Dermis blood vessel endothelial cell (primary cell): ENCODE measurements at regions not wholly inside any gene's neighbourhood (a gene's known extent, or its start where the extent isn't known, plus 50 kb on each side); places are given as distances from the start of the nearest gene placed in this dataset.
A peak's percentile ranks its signal among the peaks of the same experiment; 100 is the strongest.
"Not testable (repeated sequence)": the region's sequence is repeated elsewhere in the genome, so short reads cannot be mapped to it uniquely, and the experiment has no call there.

ENCODE experiments used
- DNase-seq: peaks from one replicate; pipeline ENCODE4 v3.0.0; 2010

DNA sequence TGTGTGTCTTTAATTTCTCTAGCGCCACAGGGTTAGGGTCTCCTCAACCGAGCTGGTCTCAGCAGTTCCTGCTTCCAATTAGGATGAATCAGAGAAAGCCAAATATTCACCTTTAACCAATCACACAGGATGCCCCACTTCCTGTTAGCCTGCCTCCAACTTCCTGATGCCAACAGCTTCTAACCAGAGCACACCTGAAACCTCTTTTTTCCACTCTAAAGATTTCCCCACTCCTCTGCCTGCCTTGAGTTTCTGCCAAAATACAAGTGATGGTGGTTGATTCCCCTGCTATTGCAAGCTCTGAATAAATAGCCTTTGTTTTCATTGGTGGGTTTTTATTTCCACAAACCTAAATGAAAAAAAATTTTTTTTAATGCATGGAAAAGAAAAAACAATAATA is 144.7 kb upstream of the UST start:
- DNase-seq = no peak

DNA sequence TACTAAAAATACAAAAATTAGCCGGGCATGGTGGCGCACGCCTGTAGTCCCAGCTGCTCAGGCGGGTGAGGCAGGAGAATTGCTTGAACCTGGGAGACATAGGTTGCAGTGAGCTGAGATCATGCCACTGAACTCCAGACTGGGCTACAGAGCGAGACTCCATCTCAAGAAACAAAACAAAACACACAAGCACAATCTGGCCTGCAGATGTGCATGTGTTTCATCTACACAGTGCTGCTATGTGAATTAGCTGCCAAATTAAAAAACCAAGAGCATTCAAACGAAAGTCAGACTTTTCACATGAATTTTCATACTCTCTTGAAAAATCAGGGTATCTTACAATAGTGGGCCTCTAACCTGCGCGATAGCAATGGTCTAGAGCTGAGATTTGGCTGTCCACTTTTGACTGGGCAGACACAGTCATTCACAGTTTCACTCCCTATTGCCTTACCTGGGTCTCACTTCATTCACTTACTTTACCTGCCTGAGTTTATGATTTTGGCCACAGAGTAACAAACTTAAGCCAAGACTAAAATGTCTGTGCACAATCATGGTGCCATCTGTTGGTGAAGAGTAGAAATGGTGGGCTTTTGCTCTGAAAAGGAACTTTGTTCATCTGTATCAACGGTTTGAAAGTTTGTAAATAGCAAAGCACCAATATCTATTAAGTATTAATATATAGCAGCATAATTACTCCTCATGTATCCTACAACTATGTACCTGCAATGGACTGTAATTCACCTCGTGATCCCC is 138.5 kb upstream of the UST start:
- DNase-seq = peak; percentile 54

DNA sequence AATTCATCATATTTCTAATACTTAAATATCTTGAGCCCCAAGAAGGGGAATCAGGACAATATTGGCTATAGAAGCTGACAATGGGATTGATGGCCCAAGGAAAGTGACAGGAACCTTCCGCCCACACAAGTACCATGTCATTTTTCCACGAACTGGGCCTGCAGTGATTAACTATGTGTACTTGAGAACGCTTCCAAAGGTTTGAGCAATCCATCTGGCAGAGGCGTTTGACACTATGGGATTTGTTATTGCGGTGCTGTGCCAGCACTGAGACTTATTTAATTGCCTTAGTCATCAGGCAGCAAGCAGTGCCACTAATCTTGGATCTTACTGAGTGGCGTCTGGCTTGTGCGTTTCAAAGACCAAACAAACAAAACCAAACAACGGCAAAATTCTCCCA is 135.6 kb upstream of the UST start:
- DNase-seq = no peak

DNA sequence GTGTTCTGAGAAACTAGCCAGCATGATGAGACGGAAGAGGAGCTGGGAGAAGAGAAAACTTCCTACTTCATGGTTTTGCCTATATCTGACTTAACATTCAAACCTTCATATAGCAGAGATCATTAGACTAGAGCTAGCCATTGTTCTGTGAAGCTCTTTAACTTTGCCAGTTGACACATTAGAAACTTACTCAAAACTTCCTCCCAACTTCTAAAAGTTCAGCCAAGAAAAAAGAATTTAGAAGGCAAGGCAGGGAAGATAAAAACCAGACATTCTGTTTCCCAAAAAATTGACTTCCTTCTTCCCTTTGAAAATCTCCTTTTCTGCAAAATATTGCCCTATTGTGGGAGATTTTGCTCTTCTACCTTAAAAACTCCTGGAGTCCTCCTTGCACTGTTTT is 134.8 kb upstream of the UST start:
- DNase-seq = no peak

DNA sequence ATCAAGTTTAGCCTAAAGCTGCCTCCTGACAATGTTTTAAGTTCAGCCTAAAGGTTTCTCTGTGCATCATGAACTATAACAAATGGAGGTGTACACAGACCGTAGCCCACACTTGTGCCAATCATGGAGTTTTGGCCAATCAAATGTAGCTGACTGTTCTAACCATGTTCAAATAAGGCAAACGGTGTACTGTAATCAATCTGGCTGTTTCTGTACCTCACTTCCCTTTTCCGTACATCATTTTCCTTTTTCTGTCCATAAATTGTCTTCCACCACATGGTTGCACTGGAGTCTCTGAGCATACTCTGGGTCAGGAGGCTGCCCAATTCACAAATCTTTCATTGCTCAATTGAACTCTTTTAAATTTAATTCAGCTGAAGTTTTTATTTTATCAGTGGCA is 132.2 kb upstream of the UST start:
- DNase-seq = no peak

DNA sequence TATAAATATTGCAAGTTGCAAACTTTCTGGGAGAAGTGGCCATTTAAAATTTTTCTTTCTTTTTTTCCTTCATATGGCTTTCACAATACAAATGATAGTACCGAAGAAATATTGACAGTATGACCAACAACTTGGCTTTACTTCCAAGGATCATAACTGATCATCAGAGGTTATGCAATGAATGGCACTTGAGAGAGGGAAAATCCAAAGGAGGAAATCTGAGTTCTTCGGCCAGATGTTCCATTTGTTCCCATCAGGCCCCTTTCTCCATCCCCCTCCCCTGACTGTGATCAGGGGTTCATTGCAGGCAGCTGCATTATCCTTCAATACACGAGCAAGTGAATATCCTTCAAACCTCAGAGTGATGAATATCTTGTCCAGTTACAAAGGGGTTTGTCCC is 130.0 kb upstream of the UST start:
- no peak for DNase-seq

DNA sequence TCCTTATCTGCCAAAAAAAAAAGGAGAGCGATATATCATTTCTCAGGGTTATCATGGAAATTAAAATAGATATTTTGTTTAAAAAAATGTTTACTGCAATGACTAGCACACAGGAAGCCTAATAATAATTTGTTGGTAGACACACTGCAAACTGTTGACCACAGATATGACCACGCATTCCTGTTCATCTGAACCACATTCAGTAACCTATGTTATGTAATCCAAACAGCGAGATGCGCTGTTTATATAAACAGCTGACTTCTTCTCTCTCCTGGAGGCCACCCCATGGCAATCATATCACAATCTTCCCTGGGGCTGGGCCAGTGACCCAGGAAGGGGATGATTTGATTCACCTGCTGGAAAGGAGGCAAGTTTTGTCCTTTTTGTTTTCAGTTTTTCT is 129.3 kb upstream of the UST start:
- DNase-seq = no peak

DNA sequence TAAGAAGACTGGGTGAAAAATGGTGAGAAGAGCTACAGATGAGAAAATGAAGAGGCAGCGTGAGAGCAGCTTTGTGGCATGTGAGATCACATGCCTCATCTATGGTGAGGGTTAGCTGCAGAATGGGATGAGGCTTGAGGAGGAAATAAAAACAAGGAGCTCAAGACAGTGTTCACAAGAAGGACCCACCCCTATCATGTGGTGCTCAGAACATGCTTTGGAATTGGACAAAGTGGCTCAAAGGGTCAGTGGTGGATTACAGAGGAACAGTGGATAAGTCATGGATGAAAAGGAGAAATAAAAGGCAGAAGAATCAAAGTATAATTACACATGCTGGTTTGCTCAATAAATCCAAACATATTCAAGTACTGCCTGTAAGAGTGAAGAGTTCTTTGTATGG is 126.9 kb upstream of the UST start:
- no peak for DNase-seq

DNA sequence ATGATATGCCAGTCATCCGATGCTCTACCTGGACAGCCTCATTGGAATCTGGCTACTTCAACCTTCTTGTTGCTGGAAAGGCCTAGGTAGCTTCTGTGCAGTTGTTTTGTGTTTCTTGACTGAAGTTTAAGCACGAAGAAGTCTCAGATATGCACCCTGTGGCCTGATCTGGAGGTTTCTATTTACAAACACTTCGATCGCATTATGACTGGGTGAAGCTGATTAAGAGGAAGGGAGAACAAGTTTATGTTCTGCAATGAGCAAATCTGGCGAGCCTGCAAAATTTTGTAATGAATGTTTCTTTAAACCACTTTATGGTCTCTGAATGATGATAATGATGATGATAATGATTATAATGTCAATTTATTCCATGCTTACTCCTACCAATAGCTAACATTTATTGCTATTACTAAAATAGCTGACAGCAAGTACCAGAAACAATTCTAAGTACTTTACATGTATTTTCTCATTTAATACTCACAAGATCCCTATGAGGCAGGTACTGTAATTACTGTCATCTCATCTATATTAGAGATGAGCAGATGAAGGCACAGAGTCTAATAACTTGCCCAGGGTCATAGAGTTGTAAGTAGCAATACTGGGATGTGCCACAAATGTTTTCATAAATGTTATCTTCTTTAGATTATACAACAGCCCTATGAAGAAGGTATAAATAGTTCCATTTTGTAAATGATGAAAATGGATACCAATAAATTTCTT is 126.1 kb upstream of the UST start:
- no peak for DNase-seq

DNA sequence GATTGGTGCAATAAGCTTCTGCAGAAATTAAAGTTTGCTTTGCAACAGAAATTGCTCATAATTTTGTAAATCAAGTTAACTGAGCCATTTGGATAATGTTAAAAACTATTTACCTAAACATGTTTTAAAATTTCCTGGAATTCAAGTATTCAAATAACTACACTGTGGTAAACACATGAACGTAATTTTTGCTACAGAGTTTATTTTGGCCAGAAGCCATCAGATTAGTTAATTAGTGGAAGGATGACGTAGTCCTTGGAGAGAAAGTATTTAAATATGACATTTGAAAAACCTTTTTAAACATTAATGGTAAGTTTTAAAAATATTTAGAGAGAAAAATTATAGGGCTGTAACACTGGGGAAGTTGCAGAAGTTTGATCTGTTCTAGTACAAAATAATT is 121.2 kb upstream of the UST start:
- DNase-seq = no peak

DNA sequence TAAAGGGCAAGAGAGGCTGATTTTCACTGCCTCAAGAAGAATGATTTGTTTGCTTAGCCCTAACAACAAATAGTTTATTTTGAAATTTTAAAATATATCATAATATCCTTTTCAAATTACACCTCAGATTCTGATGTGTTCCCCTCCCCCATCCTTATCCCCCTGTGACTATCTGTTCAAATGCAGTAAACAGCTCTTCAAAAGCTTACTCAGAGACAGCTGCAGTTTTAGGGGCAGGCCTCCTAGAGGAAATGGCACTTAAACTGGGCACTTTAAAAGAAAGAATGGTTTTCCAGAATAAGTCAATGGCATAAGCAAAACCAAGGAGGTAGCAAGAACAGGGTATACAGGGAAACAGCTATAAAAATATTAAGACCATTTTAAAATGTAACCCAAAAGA is 118.6 kb upstream of the UST start:
- DNase-seq = no peak

DNA sequence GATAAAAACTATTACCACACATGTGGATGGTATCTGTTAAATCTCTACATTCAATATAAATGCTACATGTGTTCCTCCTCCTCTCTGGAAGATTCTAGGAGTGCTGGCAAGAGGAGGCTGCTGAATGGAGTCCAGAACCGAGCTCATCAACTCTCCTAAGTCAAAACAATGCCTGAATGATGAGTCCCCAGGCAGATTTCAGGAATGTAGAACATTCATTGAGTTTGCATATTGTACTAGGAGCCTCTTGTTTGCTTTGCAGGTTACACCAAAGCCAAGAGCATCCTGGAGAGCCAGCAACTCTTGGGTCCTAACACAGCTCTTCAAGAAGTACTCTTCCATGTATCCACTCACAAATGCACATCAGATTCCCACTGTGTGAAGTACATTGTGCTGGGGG is 117.6 kb upstream of the UST start:
- no peak for DNase-seq

DNA sequence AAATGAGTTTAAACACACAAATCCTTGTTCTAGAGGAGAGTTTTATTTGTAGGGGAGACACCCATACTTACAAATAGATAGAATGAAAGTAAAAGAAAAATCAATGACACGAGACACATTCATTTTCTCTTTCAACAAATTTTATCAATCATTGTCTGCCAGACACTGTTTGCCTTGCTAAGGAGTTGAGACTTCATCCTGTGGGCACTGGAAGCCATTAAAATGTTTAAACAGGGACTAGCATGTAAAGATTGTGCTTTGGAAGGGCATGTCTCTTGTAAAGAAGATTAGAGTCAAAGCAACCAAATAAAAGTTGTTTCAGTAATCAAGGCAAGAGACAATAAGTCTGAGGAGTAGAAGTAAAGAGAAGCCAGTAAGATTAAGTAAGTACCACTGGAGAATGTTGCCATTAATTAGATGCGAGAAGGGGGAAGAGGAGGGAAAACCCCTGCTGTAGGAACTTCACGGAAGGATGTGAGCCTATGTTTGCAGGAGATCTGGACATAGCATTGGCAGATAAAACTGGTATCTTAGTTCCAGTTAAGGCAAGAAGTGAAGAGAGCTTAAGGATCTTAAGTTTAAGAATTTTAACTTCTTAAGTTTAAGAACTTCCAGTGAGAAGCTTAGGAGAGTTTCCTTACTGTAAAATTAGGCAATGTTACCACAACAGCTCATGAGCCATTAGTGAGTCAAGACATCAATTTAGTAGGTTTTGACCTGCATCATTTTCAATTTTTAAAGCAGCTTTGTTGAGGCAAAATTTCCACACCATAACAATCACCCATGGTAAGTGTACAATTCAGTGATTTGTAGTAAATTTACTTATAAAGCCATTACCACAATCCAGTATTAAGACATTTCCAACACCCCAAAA is 117.0 kb upstream of the UST start:
- no peak for DNase-seq

DNA sequence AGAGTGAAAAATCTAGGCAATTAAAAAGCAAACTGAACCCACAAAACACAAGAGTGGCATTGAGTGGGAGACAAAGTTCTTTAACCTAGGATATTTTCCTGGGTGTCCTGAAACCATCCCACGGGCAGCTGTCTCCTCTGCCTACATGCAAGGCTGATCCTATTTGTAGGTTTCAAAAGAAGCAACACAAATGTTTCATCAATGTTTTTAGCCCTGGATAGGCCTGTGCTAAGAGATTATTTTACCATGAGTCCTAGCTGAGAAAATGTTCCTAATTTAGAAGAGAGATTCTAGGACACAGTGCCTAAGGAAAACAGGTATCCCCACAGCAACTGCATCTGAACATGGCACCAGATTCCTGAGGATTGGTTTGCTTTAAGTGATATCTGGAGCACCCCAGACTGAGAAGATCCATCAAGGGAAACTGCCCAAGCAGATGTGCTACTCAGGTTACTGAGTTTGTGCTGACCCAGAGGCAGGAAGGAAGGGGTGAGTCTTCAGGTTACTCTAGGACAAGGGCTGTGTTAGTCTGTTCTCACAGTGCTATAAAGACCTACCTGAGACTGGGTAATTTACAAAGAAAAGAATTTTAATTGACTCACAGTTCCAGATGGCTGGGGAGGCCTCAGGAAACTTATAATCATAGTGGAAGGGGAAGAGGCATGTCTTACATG is 111.6 kb upstream of the UST start:
- DNase-seq = no peak

DNA sequence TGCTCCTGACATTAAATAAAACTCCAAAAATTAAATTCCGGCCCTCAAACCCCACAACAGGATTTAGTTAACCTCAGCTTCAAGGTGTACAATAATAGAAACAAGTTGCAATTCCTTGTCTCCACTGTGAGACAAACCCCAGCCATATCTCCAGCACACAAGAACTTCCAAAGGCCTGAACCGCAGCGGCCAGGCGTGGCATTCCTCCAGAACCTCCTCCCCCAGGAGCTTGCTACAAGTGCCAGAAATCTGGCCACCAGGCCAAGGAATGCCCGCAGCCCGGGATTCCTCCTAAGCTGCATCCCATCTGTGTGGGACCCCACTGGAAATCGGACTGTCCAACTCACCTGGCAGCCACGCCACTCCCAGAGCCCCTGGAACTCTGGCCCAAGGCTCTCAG is 105.0 kb upstream of the UST start:
- DNase-seq = not testable (repeated sequence)

DNA sequence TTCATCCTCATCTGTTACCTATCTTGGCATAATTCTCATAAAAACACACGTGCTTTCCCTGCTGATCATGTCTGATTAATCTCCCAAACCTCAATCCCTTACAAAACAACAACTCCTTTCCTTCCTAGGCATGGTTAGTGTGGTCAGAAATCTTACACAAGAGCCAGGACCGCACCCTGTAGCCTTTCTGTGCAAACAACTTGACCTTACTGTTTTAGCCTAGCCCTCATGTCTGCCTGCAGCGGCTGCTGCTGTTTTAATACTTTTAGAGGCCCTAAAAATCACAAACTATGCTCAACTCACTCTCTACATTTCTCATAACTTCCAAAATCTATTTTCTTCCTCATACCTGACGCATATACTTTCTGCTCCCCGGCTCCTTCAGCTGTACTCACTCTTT is 103.6 kb upstream of the UST start:
- DNase-seq = not testable (repeated sequence)

DNA sequence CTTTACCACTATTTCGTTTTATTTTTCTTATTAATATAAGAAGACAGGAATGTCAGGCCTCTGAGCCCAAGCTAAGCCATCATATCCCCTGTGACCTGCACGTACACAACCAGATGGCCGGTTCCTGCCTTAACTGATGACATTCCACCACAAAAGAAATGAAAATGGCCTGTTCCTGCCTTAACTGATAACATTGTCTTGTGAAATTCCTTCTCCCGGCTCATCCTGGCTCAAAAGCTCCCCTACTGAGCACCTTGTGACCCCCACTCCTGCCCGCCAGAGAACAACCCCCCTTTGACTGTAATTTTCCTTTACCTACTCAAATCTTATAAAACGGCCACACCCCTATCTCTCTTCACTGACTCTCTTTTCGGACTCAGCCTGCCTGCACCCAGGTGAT is 101.8 kb upstream of the UST start:
- not testable (repeated sequence) for DNase-seq

DNA sequence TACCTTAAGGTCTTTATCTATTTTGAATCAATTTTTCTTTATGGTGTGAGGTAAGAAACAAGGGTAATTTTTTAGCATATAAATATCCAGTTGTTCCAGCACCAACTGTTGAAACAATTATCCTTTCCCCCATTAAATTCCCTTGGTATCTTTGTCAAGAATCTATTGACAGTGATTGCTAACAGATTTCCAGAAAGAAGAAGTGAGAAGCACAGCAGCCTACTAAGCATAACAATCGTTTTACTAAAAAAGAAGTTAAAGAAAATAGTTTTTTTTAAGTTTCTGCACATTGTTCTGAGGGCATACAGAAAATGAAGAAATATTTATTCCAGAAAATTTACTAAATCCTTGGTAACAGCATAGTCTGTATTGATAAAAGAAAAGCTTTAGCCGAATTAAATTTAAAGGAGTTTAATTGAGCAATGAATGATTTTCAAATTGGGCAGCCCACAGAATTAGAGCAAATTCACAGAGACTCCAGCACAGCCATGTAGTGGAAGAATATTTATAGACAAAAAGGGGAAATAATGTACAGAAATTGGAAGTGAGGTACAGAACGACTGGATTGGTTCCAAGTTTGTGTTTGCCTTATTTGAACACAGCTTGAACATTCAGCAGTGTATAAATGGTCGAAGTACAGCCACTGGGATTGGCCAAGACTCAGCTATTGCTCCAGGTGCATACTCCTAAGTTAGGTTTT is 97.9 kb upstream of the UST start:
- DNase-seq = no peak

DNA sequence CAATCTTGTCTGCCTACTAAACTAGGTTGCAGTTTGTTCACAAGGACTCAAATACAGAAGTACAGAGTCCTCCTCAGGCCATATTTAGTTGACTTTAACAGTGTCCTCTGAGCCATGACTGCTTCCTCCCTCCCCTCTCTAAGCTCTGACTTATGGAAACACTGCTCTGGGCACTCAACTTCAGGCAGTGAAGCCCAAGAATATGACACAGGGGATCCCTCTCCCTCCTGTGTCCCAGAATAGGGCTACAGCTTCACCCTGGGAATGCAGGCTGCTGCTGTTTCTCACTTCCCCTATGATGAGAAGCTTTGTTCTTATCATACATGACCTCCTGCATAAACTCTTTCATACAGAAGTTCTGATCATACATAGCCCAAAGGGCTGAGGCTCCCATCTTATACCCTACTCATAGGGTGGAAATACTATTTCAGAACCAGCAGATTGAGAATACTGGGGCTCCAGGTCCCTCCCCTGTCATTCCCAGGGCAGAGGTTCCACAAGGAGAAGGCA is 97.3 kb upstream of the UST start:
- no peak for DNase-seq

DNA sequence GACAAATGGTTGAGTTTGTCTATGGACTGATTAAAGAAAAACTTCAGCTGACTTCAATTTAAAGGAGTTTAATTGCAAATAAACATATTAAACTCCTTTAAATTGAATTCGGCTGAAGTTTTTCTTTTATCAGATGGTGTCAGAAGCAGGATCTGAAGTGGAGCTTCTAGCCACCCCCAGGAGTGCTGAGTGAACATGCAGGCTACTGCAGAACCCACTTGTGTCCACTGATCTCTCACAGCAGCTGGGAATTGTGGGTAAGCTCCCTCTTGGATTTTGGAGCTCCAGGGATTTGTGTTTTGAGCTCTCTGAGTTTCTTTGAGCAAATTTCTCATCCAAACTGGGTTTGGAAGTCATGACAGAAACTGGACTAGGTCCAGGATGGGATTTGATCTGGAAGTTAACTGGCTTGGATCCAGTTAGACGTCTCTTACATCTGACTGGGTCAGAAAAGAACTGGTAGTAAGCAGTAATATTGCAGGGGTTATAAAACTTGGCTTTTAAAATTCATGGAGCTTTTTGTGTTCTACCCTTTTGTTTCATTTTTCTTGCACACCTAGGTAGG is 95.8 kb upstream of the UST start:
- no peak for DNase-seq

DNA sequence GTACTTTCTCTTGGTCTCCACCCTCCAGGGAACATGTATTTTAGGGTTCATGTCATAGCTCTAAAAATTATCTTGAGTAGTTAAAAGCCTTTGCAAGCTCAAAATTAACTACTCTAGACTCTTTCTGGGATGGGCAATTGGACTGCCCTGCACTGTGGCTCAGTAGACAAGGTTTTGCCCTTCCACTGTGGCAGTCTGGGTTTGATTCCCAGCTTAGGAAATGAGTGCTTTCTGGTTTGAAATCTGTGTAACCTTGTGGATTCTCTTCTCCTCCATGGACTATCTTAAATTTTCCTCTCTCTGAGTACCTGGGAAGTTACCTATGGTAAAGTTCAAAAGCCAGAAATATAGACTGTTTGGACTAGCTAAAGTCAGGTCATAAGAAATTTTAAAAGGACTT is 94.6 kb upstream of the UST start:
- DNase-seq = no peak
